HG03175 (cell line): ENCODE measurements at regions not wholly inside any gene's neighbourhood (a gene's known extent, or its start where the extent isn't known, plus 50 kb on each side); places are given as distances from the start of the nearest gene placed in this dataset.

Experiments used
- ATAC-seq: cut with Tn5 transposase; IDR thresholded peaks from one replicate; pipeline ENCODE4 v1.9.1; 2021; ENCODE audit warnings: mild to moderate bottlenecking, moderate library complexity; ENCODE audit not compliant: unreplicated experiment

GRCh38 chr3:55183201-55183600 lies 255.3 kb upstream of the LRTM1 start:
- no peak for ATAC-seq

- no peak for ATAC-seq
These were observed 253.2 kb upstream of the LRTM1 start for GRCh38 chr3:55180936-55181535.

GRCh38 chr3:55180161-55180560 lies 252.3 kb upstream of the LRTM1 start:
- ATAC-seq: no peak

GRCh38 chr3:55178336-55178735 lies 250.5 kb upstream of the LRTM1 start:
- ATAC-seq: no peak

GRCh38 chr3:55177749-55178148 lies 249.9 kb upstream of the LRTM1 start:
- no peak for ATAC-seq

GRCh38 chr3:55175423-55175822 lies 247.6 kb upstream of the LRTM1 start:
- ATAC-seq: no peak

- no peak for ATAC-seq
These were observed 246.9 kb upstream of the LRTM1 start for GRCh38 chr3:55174747-55175146.

GRCh38 chr3:55173504-55173903 lies 245.6 kb upstream of the LRTM1 start:
- no peak for ATAC-seq

GRCh38 chr3:55172913-55173312 lies 245.1 kb upstream of the LRTM1 start:
- ATAC-seq: no peak

- ATAC-seq: no peak
These were observed 242.6 kb upstream of the LRTM1 start for GRCh38 chr3:55170444-55170843.

- ATAC-seq: no peak
These were observed 241.8 kb upstream of the LRTM1 start for GRCh38 chr3:55169608-55170072.

- no peak for ATAC-seq
These were observed 241.3 kb upstream of the LRTM1 start for GRCh38 chr3:55169161-55169560.

- ATAC-seq: no peak
These were observed 239.9 kb upstream of the LRTM1 start for GRCh38 chr3:55167586-55168317.

- no peak for ATAC-seq
These were observed 239.0 kb upstream of the LRTM1 start for GRCh38 chr3:55166576-55167555.

GRCh38 chr3:55165704-55166405 lies 238.0 kb upstream of the LRTM1 start:
- ATAC-seq: no peak

GRCh38 chr3:55165278-55165677 lies 237.4 kb upstream of the LRTM1 start:
- ATAC-seq: no peak

- ATAC-seq: no peak
These were observed 237.0 kb upstream of the LRTM1 start for GRCh38 chr3:55164876-55165275.

- no peak for ATAC-seq
These were observed 236.3 kb upstream of the LRTM1 start for GRCh38 chr3:55164191-55164590.

GRCh38 chr3:55163421-55163820 lies 235.6 kb upstream of the LRTM1 start:
- ATAC-seq: no peak

- ATAC-seq: no peak
These were observed 234.4 kb upstream of the LRTM1 start for GRCh38 chr3:55162031-55162795.
